A549 (cell line): ENCODE measurements at regions not wholly inside any gene's neighbourhood (a gene's known extent, or its start where the extent isn't known, plus 50 kb on each side); places are given as distances from the start of the nearest gene placed in this dataset.

Source experiments
- ATAC-seq, 2 experiments: fragments of 200-7000 bp in 1 of 2; fragments of >200 bp in 1 of 2; cut with Nextera tagmentation in 1 of 2; cut with Tn5 transposase in 1 of 2; 3 replicates each; pipeline versions ENCODE4 v1.8.0 to v1.9.1; 2018 to 2020; ENCODE audit warnings: mild to moderate bottlenecking in 1 of 2, moderate library complexity in 1 of 2
- CTCF ChIA-PET: fragments of 300-600 bp; sonication (Branson Sonifier 250); formaldehyde crosslinking; extraction: SDS; loops from one replicate; lab custom pipeline; 2021; ENCODE audit warnings: antibody characterized with exemption, inconsistent platforms; lab: Yijun Ruan, JAX
- POLR2A ChIA-PET: fragments of 350-600 bp; formaldehyde crosslinking; extraction: SDS; loops from one replicate; lab custom pipeline; 2021; ENCODE audit warnings: antibody characterized with exemption, inconsistent platforms; lab: Yijun Ruan, JAX
- DNase-seq, 2 experiments: peaks; one replicate each; pipeline versions ENCODE4 v3.0.0 to v3.0.0-alpha.2; 2011 to 2016; ENCODE audit warnings: low read depth in 1 of 2, low spot score in 1 of 2
- FAIRE-seq: peaks from 2 replicates; lab custom pipeline; 2011; peaks lifted over from hg19 to GRCh38; lab: Jason Lieb, UNC
- H3K27ac ChIP-seq, 2 experiments: fragments of >200 bp; sonication (Bioruptor Twin); formaldehyde crosslinking; 3 replicates each; pipeline ENCODE4 v1.5.1; 2016 to 2017
- H3K4me1 ChIP-seq: fragments of >200 bp; sonication (Bioruptor Twin); formaldehyde crosslinking; 3 replicates; pipeline ENCODE4 v1.6.1; 2016
- H3K4me2 ChIP-seq: fragments of >200 bp; sonication (Bioruptor Twin); formaldehyde crosslinking; 3 replicates; pipeline ENCODE4 v1.6.1; 2016
- H3K4me3 ChIP-seq: fragments of >200 bp; sonication (Bioruptor Twin); formaldehyde crosslinking; 3 replicates; pipeline ENCODE4 v1.5.1; 2016
- H3K9me3 ChIP-seq: fragments of >200 bp; sonication (Bioruptor Twin); formaldehyde crosslinking; 3 replicates; pipeline ENCODE4 v1.6.1; 2016
- BHLHE40 ChIP-seq: IDR thresholded peaks from 2 replicates; pipeline ENCODE4 v1.6.1; 2012; ENCODE audit warnings: low read depth, low read length, inconsistent platforms
- CHD2 ChIP-seq: fragments of 150-350 bp; IDR thresholded peaks from 2 replicates; pipeline ENCODE4 v1.6.1; 2014; ENCODE audit warnings: low read length; ENCODE audit not compliant: partially characterized antibody
- CHD4 ChIP-seq: fragments of 200-600 bp; sonication (generic); IDR thresholded peaks from 2 replicates; pipeline ENCODE4 v1.6.1; 2016; ENCODE audit warnings: antibody characterized with exemption, mild to moderate bottlenecking, borderline replicate concordance
- E2F6 ChIP-seq: IDR thresholded peaks from 2 replicates; pipeline ENCODE4 v1.6.1; 2012; ENCODE audit warnings: low read depth, borderline replicate concordance
- EHMT2 ChIP-seq: fragments of 200-600 bp; sonication (generic); IDR thresholded peaks from 2 replicates; pipeline ENCODE4 v1.6.1; 2016; ENCODE audit warnings: antibody characterized with exemption, low read depth, mild to moderate bottlenecking, moderate library complexity
- EP300 ChIP-seq, 2 experiments: fragments of >200 bp; sonication (Bioruptor Twin); formaldehyde crosslinking; IDR thresholded peaks; 2 replicates in 1 of 2; 3 replicates in 1 of 2; pipeline ENCODE4 v1.6.1; 2016 to 2017
- FOSB ChIP-seq: fragments of 250-450 bp; sonication (Bioruptor Pico); IDR thresholded peaks from 2 replicates; pipeline ENCODE4 v1.5.0; 2020; ENCODE audit warnings: mild to moderate bottlenecking, moderate library complexity
- HDAC2 ChIP-seq: fragments of 200-600 bp; sonication (generic); IDR thresholded peaks from 2 replicates; pipeline ENCODE4 v1.6.1; 2016
- HEYL ChIP-seq: fragments of 250-450 bp; sonication (Bioruptor Pico); IDR thresholded peaks from 2 replicates; pipeline ENCODE4 v1.8.0; 2021; ENCODE audit warnings: mild to moderate bottlenecking, moderate library complexity
- HMGXB4 ChIP-seq: fragments of 250-450 bp; sonication (Bioruptor Pico); IDR thresholded peaks from 2 replicates; pipeline ENCODE4 v1.5.0; 2021; ENCODE audit warnings: mild to moderate bottlenecking, moderate library complexity, borderline replicate concordance
- HOXA7 ChIP-seq: fragments of 250-450 bp; sonication (Bioruptor Pico); IDR thresholded peaks from 2 replicates; pipeline ENCODE4 v1.5.0; 2020; ENCODE audit warnings: mild to moderate bottlenecking, moderate library complexity
- NR3C1 ChIP-seq: fragments of >200 bp; sonication (Bioruptor Twin); formaldehyde crosslinking; IDR thresholded peaks from 3 replicates; pipeline ENCODE4 v1.6.1; 2017
- PBX3 ChIP-seq: IDR thresholded peaks from 2 replicates; pipeline ENCODE4 v1.6.1; 2012
- RAD21 ChIP-seq, 2 experiments: fragments of >200 bp in 1 of 2; sonication (Bioruptor Twin) in 1 of 2; formaldehyde crosslinking in 1 of 2; IDR thresholded peaks in 1 of 2; conservative IDR thresholded peaks in 1 of 2; 2 replicates in 1 of 2; 3 replicates in 1 of 2; pipeline ENCODE4 v1.6.1; 2012 to 2018; ENCODE audit warnings: inconsistent platforms in 1 of 2
- RARB ChIP-seq: fragments of 250-450 bp; sonication (Bioruptor Pico); IDR thresholded peaks from 2 replicates; pipeline ENCODE4 v1.8.0; 2021; ENCODE audit warnings: mild to moderate bottlenecking, moderate library complexity
- REST ChIP-seq: fragments of 200-600 bp; sonication (generic); IDR thresholded peaks from 2 replicates; pipeline ENCODE4 v1.6.1; 2016; ENCODE audit warnings: antibody characterized with exemption, mild to moderate bottlenecking, moderate library complexity
- RFX5 ChIP-seq: fragments of 450-650 bp; IDR thresholded peaks from 2 replicates; pipeline ENCODE4 v1.7.1; 2014; ENCODE audit warnings: antibody characterized with exemption, mild to moderate bottlenecking, moderate library complexity
- RNF2 ChIP-seq: fragments of 200-600 bp; sonication (generic); IDR thresholded peaks from 2 replicates; pipeline ENCODE4 v1.6.1; 2016; ENCODE audit warnings: low read depth, mild to moderate bottlenecking, antibody characterized with exemption, moderate library complexity, borderline replicate concordance
- SMC3 ChIP-seq: fragments of >200 bp; sonication (Bioruptor Twin); formaldehyde crosslinking; IDR thresholded peaks from 3 replicates; pipeline ENCODE4 v1.6.1; 2018; ENCODE audit warnings: inconsistent platforms
- TP53 ChIP-seq: fragments of 250-450 bp; sonication (Bioruptor Pico); IDR thresholded peaks from 2 replicates; pipeline ENCODE4 v1.5.0; 2021; ENCODE audit warnings: mild to moderate bottlenecking, moderate library complexity
- WGBS: methylation state at CpG from one replicate; pipeline ENCODE4 v1.1.6; 2017; ENCODE audit errors: missing lambda C conversion rate; 5-methylcytosine and 5-hydroxymethylcytosine counted together
- TF ChIP-seq, protein P1 (sequence below): fragments of >200 bp; sonication (Bioruptor Twin); formaldehyde crosslinking; IDR thresholded peaks from 3 replicates; pipeline ENCODE4 v1.5.1; 2016
- TF ChIP-seq, protein P2 (sequence below): IDR thresholded peaks from 2 replicates; pipeline ENCODE4 v1.6.1; 2012

DNA sequence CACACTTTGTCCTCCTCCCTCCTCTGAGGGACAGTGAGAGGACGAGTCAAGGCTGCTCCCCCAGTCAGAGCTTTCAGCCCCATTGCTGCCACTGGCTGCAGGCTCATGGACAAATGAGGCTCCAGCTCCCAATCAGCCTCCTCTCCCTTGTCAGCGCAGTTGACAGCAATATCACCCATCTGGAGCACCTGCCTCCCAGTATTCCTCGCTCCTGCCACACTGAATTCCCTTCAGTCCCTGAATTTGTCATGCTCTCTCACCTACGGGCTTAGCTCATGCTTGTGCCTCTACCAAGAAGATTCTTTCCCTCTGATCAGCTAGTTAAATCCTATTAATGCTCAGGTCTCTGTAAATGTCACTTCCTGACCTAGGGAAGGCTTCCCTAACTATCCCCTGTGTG, 54.4 kb upstream of the SYT6 start:
- no peaks in the 10 kb centered on the region for H3K4me1 ChIP-seq
- H3K9me3 ChIP-seq: no peaks in the 10 kb centered on the region
- FAIRE-seq (no peak), DNase-seq (no peak)
- CTCF ChIA-PET: no interaction called here
- TF ChIP-seq EHMT2: no peak
- TF ChIP-seq, all 56 proteins: peak for 0
- H3K4me2 ChIP-seq: no peak overlapping the region
- no peak overlapping the region for H3K27ac ChIP-seq
- 34% methylated on average over 4 of the region's 4 CpGs for WGBS
- no peak for ATAC-seq
- POLR2A ChIA-PET: no interaction called here
- H3K4me3 ChIP-seq: no peak overlapping the region

DNA sequence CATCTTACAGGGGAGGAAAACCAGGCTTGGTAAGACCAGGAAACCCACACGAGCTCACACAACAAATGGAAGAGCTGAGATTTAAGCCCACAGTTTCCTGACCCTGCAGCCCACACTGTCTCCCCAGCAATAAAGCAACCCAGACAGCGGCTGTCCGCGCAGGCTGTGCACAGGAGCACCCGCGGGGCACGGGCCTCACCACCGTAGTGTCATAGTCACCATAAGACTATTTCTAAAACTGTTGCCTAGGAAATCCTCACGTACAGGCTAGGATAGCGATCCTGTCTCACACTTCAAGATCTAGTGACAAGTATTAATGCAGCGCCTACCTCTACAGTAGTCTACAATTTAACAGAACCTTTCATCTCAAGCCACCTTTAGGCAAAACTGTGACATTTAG, 54.0 kb upstream of the SYT6 start:
- ChIA-PET POLR2A (no interaction called here), CTCF (no interaction called here)
- no peak for ATAC-seq
- DNase-seq: no peak
- no peak for FAIRE-seq
- no peak overlapping the region for H3K27ac ChIP-seq
- no peak for TF ChIP-seq HDAC2
- TF ChIP-seq RARB: no peak
- no peak for TF ChIP-seq FOSB (CRISPR knock-in tag)
- TF ChIP-seq, protein P1, sequence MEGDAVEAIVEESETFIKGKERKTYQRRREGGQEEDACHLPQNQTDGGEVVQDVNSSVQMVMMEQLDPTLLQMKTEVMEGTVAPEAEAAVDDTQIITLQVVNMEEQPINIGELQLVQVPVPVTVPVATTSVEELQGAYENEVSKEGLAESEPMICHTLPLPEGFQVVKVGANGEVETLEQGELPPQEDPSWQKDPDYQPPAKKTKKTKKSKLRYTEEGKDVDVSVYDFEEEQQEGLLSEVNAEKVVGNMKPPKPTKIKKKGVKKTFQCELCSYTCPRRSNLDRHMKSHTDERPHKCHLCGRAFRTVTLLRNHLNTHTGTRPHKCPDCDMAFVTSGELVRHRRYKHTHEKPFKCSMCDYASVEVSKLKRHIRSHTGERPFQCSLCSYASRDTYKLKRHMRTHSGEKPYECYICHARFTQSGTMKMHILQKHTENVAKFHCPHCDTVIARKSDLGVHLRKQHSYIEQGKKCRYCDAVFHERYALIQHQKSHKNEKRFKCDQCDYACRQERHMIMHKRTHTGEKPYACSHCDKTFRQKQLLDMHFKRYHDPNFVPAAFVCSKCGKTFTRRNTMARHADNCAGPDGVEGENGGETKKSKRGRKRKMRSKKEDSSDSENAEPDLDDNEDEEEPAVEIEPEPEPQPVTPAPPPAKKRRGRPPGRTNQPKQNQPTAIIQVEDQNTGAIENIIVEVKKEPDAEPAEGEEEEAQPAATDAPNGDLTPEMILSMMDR: no peak
- no peak for TF ChIP-seq HMGXB4 (CRISPR knock-in tag)
- TF ChIP-seq RFX5: no peak
- no peaks in the 10 kb centered on the region for H3K9me3 ChIP-seq
- H3K4me1 ChIP-seq: no peaks in the 10 kb centered on the region
- no peak overlapping the region for H3K4me3 ChIP-seq
- WGBS: 47% methylated on average over 11 of the region's 11 CpGs
- no peak overlapping the region for H3K4me2 ChIP-seq

- H3K4me3 ChIP-seq: no peak overlapping the region
- FAIRE-seq (no peak), ATAC-seq (no peak), DNase-seq (no peak)
- H3K9me3 ChIP-seq: no peaks in the 10 kb centered on the region
- WGBS: 34% methylated on average over 4 of the region's 7 CpGs
- ChIA-PET POLR2A (no interaction called here), CTCF (no interaction called here)
- H3K27ac ChIP-seq: no peak overlapping the region
- H3K4me1 ChIP-seq: no peaks in the 10 kb centered on the region
- no peak overlapping the region for H3K4me2 ChIP-seq
- no peak for TF ChIP-seq SMC3
- no peak for TF ChIP-seq EP300 (IDR thresholded peaks at IDR 0.05)
- no peak for TF ChIP-seq HMGXB4 (CRISPR knock-in tag)
- no peak for TF ChIP-seq CHD2
- TF ChIP-seq HOXA7 (CRISPR knock-in tag): no peak
- no peak for TF ChIP-seq PBX3
- TF ChIP-seq, protein P2, sequence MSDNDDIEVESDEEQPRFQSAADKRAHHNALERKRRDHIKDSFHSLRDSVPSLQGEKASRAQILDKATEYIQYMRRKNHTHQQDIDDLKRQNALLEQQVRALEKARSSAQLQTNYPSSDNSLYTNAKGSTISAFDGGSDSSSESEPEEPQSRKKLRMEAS: no peak
- no peak for TF ChIP-seq RNF2
- TF ChIP-seq TP53: no peak
- TF ChIP-seq REST: no peak
- no peak for TF ChIP-seq NR3C1
- no peak for TF ChIP-seq E2F6
- TF ChIP-seq RAD21 (conservative IDR thresholded peaks at IDR 0.05 in 1 of 2, IDR thresholded peaks at IDR 0.05 in 1 of 2): no peak
- TF ChIP-seq CHD4: no peak
- no peak for TF ChIP-seq HEYL (CRISPR knock-in tag)
- no peak for TF ChIP-seq BHLHE40
Observed at GRCh38 chr1:114206392-114206791, 52.7 kb upstream of the SYT6 start.
